HG03558 (cell line): ENCODE measurements at regions not wholly inside any gene's neighbourhood (a gene's known extent, or its start where the extent isn't known, plus 50 kb on each side); places are given as distances from the start of the nearest gene placed in this dataset.

Experiments
- ATAC-seq: cut with Tn5 transposase; IDR thresholded peaks from one replicate; pipeline ENCODE4 v1.9.1; 2021; ENCODE audit warnings: moderate number of reproducible peaks; ENCODE audit not compliant: unreplicated experiment; ENCODE audit errors: extremely low read depth

- ATAC-seq, result no peak
These were observed 156.6 kb upstream of the DMRT1 start for GRCh38 chr9:684941-685340.

GRCh38 chr9:686321-686813, 155.1 kb upstream of the DMRT1 start:
- no peak for ATAC-seq

- no peak for ATAC-seq
These were observed 154.3 kb upstream of the DMRT1 start for GRCh38 chr9:687034-687785.

GRCh38 chr9:687994-688393, 153.5 kb upstream of the DMRT1 start:
- ATAC-seq, result no peak

- no peak for ATAC-seq
These were observed 150.9 kb upstream of the DMRT1 start for GRCh38 chr9:690517-691111.

GRCh38 chr9:691825-692400, 149.6 kb upstream of the DMRT1 start:
- ATAC-seq, result no peak

GRCh38 chr9:692636-693129, 148.8 kb upstream of the DMRT1 start:
- ATAC-seq, result no peak

- no peak for ATAC-seq
These were observed 148.1 kb upstream of the DMRT1 start for GRCh38 chr9:693201-694091.

- no peak for ATAC-seq
These were observed 147.4 kb upstream of the DMRT1 start for GRCh38 chr9:694092-694402.

- ATAC-seq, result no peak
These were observed 146.9 kb upstream of the DMRT1 start for GRCh38 chr9:694403-695154.

GRCh38 chr9:695252-695651, 146.2 kb upstream of the DMRT1 start:
- no peak for ATAC-seq

GRCh38 chr9:696332-697323, 144.9 kb upstream of the DMRT1 start:
- no peak for ATAC-seq

- ATAC-seq, result no peak
These were observed 143.2 kb upstream of the DMRT1 start for GRCh38 chr9:698276-698675.

- no peak for ATAC-seq
These were observed 142.5 kb upstream of the DMRT1 start for GRCh38 chr9:698954-699353.

GRCh38 chr9:699396-699795, 142.1 kb upstream of the DMRT1 start:
- no peak for ATAC-seq

- no peak for ATAC-seq
These were observed 140.9 kb upstream of the DMRT1 start for GRCh38 chr9:700365-701282.

GRCh38 chr9:703392-703791, 138.1 kb upstream of the DMRT1 start:
- no peak for ATAC-seq

- no peak for ATAC-seq
These were observed 135.4 kb upstream of the DMRT1 start for GRCh38 chr9:706073-706472.
